SK-N-SH (cell line): ENCODE measurements at regions not wholly inside any gene's neighbourhood (a gene's known extent, or its start where the extent isn't known, plus 50 kb on each side); places are given as distances from the start of the nearest gene placed in this dataset.

Source experiments
- CTCF ChIA-PET: fragments of 300-600, 350-600 bp; formaldehyde crosslinking; extraction: SDS; loops from one replicate; lab custom pipeline; 2021; lab: Yijun Ruan, JAX
- POLR2A ChIA-PET: fragments of 350-600 bp; sonication (Branson Sonifier 250); formaldehyde crosslinking; extraction: SDS; loops from one replicate; lab custom pipeline; 2020; ENCODE audit warnings: antibody characterized with exemption, inconsistent platforms; lab: Yijun Ruan, JAX
- DNase-seq: peaks from one replicate; pipeline ENCODE4 v3.0.0; 2012
- H2AFZ ChIP-seq: fragments of 200-600 bp; sonication (generic); 2 replicates; pipeline ENCODE4 v1.8.1; 2016; ENCODE audit warnings: antibody characterized with exemption, mild to moderate bottlenecking, low read depth
- H3F3A ChIP-seq: fragments of 200-600 bp; sonication (generic); replicated peaks from 2 replicates; pipeline ENCODE3; 2016; ENCODE audit warnings: antibody characterized with exemption, mild to moderate bottlenecking; ENCODE audit not compliant: insufficient read depth
- H3K27ac ChIP-seq, 2 experiments: fragments of 200-500 bp in 1 of 2; fragments of 200-600 bp in 1 of 2; sonication (Bioruptor generic) in 1 of 2; sonication (generic), shearing (Covaris generic) in 1 of 2; 2 replicates each; pipeline versions ENCODE4 v1.5.1 to v1.6.1; 2014 to 2016; ENCODE audit warnings: low read depth in 2 of 2, inconsistent platforms in 1 of 2, low read length in 1 of 2, mild to moderate bottlenecking in 1 of 2, mixed read lengths in 1 of 2
- H3K27me3 ChIP-seq: fragments of 200-600 bp; sonication (generic), shearing (Covaris generic); 2 replicates; pipeline ENCODE4 v1.6.1; 2016; ENCODE audit warnings: mixed run types; ENCODE audit not compliant: insufficient read depth
- H3K36me3 ChIP-seq, 2 experiments: fragments of 200-500 bp in 1 of 2; fragments of 200-600 bp in 1 of 2; sonication (Bioruptor generic) in 1 of 2; sonication (generic) in 1 of 2; replicated peaks in 1 of 2; 2 replicates each; pipeline versions ENCODE3 to v1.5.1; 2014 to 2016; ENCODE audit warnings: low read length in 1 of 2, mild to moderate bottlenecking in 1 of 2; ENCODE audit not compliant: insufficient read depth in 2 of 2, control insufficient read depth in 1 of 2
- H3K4me1 ChIP-seq, 2 experiments: fragments of 200-500 bp in 1 of 2; fragments of 200-600 bp in 1 of 2; sonication (Bioruptor generic) in 1 of 2; sonication (generic), shearing (Covaris generic) in 1 of 2; 2 replicates each; pipeline versions ENCODE4 v1.5.1 to v1.6.1; 2014 to 2016; ENCODE audit warnings: low read depth in 1 of 2, low read length in 1 of 2, mixed run types in 1 of 2; ENCODE audit not compliant: insufficient read depth in 2 of 2, control insufficient read depth in 1 of 2
- H3K4me2 ChIP-seq: fragments of 200-600 bp; sonication (generic), shearing (Covaris generic); 2 replicates; pipeline ENCODE4 v1.6.1; 2017; ENCODE audit warnings: mixed run types
- H3K4me3 ChIP-seq, 2 experiments: fragments of 200-500 bp in 1 of 2; fragments of 200-600 bp in 1 of 2; sonication (Bioruptor generic) in 1 of 2; sonication (generic), shearing (Covaris generic) in 1 of 2; 2 replicates each; pipeline versions ENCODE4 v1.5.1 to v1.8.1; 2014 to 2016; ENCODE audit warnings: low read depth in 2 of 2, inconsistent platforms in 1 of 2, low read length in 1 of 2, mild to moderate bottlenecking in 1 of 2, mixed read lengths in 1 of 2, moderate library complexity in 1 of 2
- H3K79me2 ChIP-seq: fragments of 200-600 bp; sonication (generic); 2 replicates; pipeline ENCODE4 v1.8.1; 2017; ENCODE audit warnings: mild to moderate bottlenecking; ENCODE audit not compliant: insufficient read depth
- H3K9ac ChIP-seq: fragments of 200-600 bp; sonication (generic); 2 replicates; pipeline ENCODE4 v1.6.1; 2017; ENCODE audit warnings: mixed run types
- H3K9me2 ChIP-seq: fragments of 200-600 bp; sonication (generic); 2 replicates; pipeline ENCODE4 v1.6.1; 2017; ENCODE audit warnings: mixed run types
- H3K9me3 ChIP-seq: fragments of 200-600 bp; sonication (generic); 2 replicates; pipeline ENCODE4 v1.6.1; 2017; ENCODE audit warnings: mixed run types, mild to moderate bottlenecking, moderate library complexity
- H4K20me1 ChIP-seq: fragments of 200-600 bp; sonication (generic); 2 replicates; pipeline ENCODE4 v1.6.1; 2017; ENCODE audit warnings: mild to moderate bottlenecking, mixed run types; ENCODE audit not compliant: insufficient read depth
- EP300 ChIP-seq, 2 experiments: IDR thresholded peaks; 2 replicates each; pipeline versions ENCODE4 v1.4.0 to v1.6.1; 2012; ENCODE audit warnings: borderline replicate concordance in 1 of 2, low read depth in 1 of 2, low read length in 1 of 2
- FOXJ3 ChIP-seq: sonication (generic); formaldehyde crosslinking; IDR thresholded peaks from 2 replicates; pipeline ENCODE4 v1.5.1; 2020; ENCODE audit warnings: mild to moderate bottlenecking, missing genetic modification reagents
- FOXM1 ChIP-seq: IDR thresholded peaks from 2 replicates; pipeline ENCODE4 v1.4.0; 2012; ENCODE audit warnings: low read depth, mild to moderate bottlenecking
- GATA2 ChIP-seq: sonication (generic); formaldehyde crosslinking; IDR thresholded peaks from 2 replicates; pipeline ENCODE4 v1.5.0; 2020; ENCODE audit warnings: mild to moderate bottlenecking, missing genetic modification reagents
- JUND ChIP-seq: IDR thresholded peaks from 2 replicates; pipeline ENCODE4 v1.4.0; 2012
- MXI1 ChIP-seq: IDR thresholded peaks from 2 replicates; pipeline ENCODE4 v1.6.1; 2012; ENCODE audit warnings: mild to moderate bottlenecking, low read depth, low read length, improper control_type of control experiment
- NFIC ChIP-seq: IDR thresholded peaks from 2 replicates; pipeline ENCODE4 v1.4.0; 2012; ENCODE audit warnings: borderline replicate concordance
- POLR2AphosphoS5 ChIP-seq: IDR thresholded peaks from 2 replicates; pipeline ENCODE4 v1.6.1; 2012; ENCODE audit warnings: low read depth, low read length
- RAD21 ChIP-seq: IDR thresholded peaks from 2 replicates; pipeline ENCODE4 v1.6.1; 2012; ENCODE audit warnings: mild to moderate bottlenecking, low read length
- SMC3 ChIP-seq: IDR thresholded peaks from 2 replicates; pipeline ENCODE4 v1.6.1; 2012; ENCODE audit warnings: low read depth, low read length, improper control_type of control experiment
- TEAD4 ChIP-seq: IDR thresholded peaks from 2 replicates; pipeline ENCODE4 v1.4.0; 2012; ENCODE audit warnings: mild to moderate bottlenecking, borderline replicate concordance; ENCODE audit not compliant: insufficient read depth
- WGBS: methylation state at CpG from one replicate; pipeline ENCODE4 v1.1.6; 2017; ENCODE audit warnings: low lambda C conversion rate; 5-methylcytosine and 5-hydroxymethylcytosine counted together
- TF ChIP-seq, protein P1 (sequence below): fragments of 150-350 bp; IDR thresholded peaks from 2 replicates; pipeline ENCODE4 v1.6.1; 2017; ENCODE audit warnings: antibody characterized with exemption, low read length, low read depth, borderline replicate concordance
- TF ChIP-seq, protein P2 (sequence below): IDR thresholded peaks from 2 replicates; pipeline ENCODE4 v1.4.0; 2012; ENCODE audit warnings: low read depth, borderline replicate concordance
- TF ChIP-seq, protein P3 (sequence below): IDR thresholded peaks from 2 replicates; pipeline ENCODE4 v1.6.1; 2012; ENCODE audit warnings: mild to moderate bottlenecking, low read depth, low read length, moderate library complexity

DNA sequence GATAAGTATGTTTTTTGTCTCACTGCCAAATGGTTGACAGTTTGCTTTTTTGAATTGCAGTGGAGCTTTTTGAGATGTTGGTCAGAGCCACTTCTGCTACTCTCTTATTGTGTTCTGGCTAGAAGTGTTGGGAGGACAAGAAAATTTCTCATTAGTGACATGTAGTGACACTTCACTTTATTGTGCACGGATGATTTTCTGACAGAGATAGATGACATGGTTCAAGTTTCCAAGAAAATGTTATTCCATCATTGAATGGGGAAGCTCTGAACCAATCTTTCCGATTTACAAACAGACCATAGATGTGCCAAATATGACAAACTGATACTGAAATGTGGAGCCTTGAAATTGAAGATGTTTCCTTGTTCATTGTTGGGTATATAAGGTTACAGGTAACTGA, 558.9 kb upstream of the WWC1 start (continued):
- TF ChIP-seq GATA2 (no peak), EP300 (IDR thresholded peaks at IDR 0.05; ENCODE audit: borderline replicate concordance in 1 of 2, low read depth in 1 of 2, low read length in 1 of 2) (no peak), TEAD4 (no peak), NFIC (no peak)
- TF ChIP-seq, protein P1, sequence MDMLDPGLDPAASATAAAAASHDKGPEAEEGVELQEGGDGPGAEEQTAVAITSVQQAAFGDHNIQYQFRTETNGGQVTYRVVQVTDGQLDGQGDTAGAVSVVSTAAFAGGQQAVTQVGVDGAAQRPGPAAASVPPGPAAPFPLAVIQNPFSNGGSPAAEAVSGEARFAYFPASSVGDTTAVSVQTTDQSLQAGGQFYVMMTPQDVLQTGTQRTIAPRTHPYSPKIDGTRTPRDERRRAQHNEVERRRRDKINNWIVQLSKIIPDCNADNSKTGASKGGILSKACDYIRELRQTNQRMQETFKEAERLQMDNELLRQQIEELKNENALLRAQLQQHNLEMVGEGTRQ, result no peak

DNA sequence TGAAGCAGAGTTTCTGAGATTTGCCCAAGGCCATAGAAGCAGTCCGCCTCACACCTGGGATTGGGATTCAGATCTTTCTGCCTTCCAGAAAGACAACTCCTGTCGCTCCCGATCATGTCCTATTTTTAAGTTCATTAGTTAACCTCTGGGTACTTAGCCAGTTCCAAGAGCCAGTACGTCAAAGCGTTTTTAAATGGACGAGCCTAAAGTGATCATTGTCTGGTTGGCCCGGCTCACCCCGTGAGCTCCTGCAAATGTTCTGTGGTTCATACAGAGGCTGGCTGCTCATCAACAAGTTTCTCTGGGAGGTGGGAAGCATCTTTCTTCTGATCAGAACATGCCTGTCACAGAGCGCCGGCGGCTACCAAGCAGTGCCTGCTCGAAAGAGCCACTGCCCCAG, 554.5 kb upstream of the WWC1 start:
- Histone ChIP-seq H3K9ac (no peak overlapping the region), H3K27ac (no peak overlapping the region), H3K4me3 (no peak overlapping the region), H3K9me3 (no peaks in the 10 kb centered on the region), H3K36me3 (no peaks in the 10 kb centered on the region), H4K20me1 (no peaks in the 10 kb centered on the region), H3K4me2 (no peak overlapping the region), H3K4me1 (peaks cover 0 to 9% of the 10 kb centered on the region in 2 experiments; a peak in 1 of 4 replicates), H3K27me3 (no peaks in the 10 kb centered on the region), H2AFZ (no peak overlapping the region), H3K9me2 (no peaks in the 10 kb centered on the region), H3K79me2 (no peaks in the 10 kb centered on the region), H3F3A (peaks cover 3% of the 10 kb centered on the region)
- CTCF ChIA-PET, result interaction anchor here (1.1 to 2.4 kb wide), 2 partner anchors 14 to 21 kb away, joined by 3 to 10 read pairs; no protein-coding TSS in a partner anchor
- no peak for DNase-seq
- TF ChIP-seq, protein P2, sequence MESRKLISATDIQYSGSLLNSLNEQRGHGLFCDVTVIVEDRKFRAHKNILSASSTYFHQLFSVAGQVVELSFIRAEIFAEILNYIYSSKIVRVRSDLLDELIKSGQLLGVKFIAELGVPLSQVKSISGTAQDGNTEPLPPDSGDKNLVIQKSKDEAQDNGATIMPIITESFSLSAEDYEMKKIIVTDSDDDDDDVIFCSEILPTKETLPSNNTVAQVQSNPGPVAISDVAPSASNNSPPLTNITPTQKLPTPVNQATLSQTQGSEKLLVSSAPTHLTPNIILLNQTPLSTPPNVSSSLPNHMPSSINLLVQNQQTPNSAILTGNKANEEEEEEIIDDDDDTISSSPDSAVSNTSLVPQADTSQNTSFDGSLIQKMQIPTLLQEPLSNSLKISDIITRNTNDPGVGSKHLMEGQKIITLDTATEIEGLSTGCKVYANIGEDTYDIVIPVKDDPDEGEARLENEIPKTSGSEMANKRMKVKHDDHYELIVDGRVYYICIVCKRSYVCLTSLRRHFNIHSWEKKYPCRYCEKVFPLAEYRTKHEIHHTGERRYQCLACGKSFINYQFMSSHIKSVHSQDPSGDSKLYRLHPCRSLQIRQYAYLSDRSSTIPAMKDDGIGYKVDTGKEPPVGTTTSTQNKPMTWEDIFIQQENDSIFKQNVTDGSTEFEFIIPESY, result no peak
- TF ChIP-seq, protein P1, result no peak
- TF ChIP-seq, protein P3, sequence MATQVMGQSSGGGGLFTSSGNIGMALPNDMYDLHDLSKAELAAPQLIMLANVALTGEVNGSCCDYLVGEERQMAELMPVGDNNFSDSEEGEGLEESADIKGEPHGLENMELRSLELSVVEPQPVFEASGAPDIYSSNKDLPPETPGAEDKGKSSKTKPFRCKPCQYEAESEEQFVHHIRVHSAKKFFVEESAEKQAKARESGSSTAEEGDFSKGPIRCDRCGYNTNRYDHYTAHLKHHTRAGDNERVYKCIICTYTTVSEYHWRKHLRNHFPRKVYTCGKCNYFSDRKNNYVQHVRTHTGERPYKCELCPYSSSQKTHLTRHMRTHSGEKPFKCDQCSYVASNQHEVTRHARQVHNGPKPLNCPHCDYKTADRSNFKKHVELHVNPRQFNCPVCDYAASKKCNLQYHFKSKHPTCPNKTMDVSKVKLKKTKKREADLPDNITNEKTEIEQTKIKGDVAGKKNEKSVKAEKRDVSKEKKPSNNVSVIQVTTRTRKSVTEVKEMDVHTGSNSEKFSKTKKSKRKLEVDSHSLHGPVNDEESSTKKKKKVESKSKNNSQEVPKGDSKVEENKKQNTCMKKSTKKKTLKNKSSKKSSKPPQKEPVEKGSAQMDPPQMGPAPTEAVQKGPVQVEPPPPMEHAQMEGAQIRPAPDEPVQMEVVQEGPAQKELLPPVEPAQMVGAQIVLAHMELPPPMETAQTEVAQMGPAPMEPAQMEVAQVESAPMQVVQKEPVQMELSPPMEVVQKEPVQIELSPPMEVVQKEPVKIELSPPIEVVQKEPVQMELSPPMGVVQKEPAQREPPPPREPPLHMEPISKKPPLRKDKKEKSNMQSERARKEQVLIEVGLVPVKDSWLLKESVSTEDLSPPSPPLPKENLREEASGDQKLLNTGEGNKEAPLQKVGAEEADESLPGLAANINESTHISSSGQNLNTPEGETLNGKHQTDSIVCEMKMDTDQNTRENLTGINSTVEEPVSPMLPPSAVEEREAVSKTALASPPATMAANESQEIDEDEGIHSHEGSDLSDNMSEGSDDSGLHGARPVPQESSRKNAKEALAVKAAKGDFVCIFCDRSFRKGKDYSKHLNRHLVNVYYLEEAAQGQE, result no peak
- TF ChIP-seq JUND (no peak), FOXM1 (no peak), SMC3 (no peak), RAD21 (no peak), MXI1 (no peak), FOXJ3 (CRISPR knock-in tag) (no peak), GATA2 (no peak), POLR2AphosphoS5 (no peak)
- 88% methylated on average over 8 of the region's 12 CpGs for WGBS
- POLR2A ChIA-PET, result no interaction called here
